OCI-LY7 (cell line): ENCODE measurements at regions not wholly inside any gene's neighbourhood (a gene's known extent, or its start where the extent isn't known, plus 50 kb on each side); places are given as distances from the start of the nearest gene placed in this dataset.
A peak's percentile ranks its signal among the peaks of the same experiment; 100 is the strongest.

ENCODE experiments used
- BruUV-seq: library from RNA; stranded (reverse); fragments of 400-500 nt; replicated peaks from 2 replicates; lab custom pipeline; 2021; lab: Mats Ljungman, UMichigan
- CTCF ChIA-PET: fragments of 300-600 bp; sonication (Branson Sonifier 250); formaldehyde crosslinking; loops from one replicate; lab custom pipeline; 2022; ENCODE audit warnings: antibody characterized with exemption; ENCODE audit not compliant: unreplicated experiment; lab: Charles Lee
- POLR2A ChIA-PET: fragments of 300-600 bp; sonication (Branson Sonifier 250); formaldehyde crosslinking; loops from one replicate; lab custom pipeline; 2022; ENCODE audit warnings: antibody characterized with exemption; lab: Charles Lee
- DNase-seq: peaks from one replicate; pipeline ENCODE4 v3.0.0-alpha.2; 2015; ENCODE audit warnings: low spot score
- H2AFZ ChIP-seq: fragments of 200-600 bp; sonication (generic), shearing (Covaris generic); 2 replicates; pipeline ENCODE4 v1.6.1; 2014; ENCODE audit warnings: mild to moderate bottlenecking, antibody characterized with exemption, low read length, moderate library complexity
- H3K27ac ChIP-seq: fragments of 200-600 bp; sonication (generic); 2 replicates; pipeline ENCODE4 v1.5.1; 2014; ENCODE audit warnings: mixed run types, low read depth, mild to moderate bottlenecking, moderate library complexity, low read length, inconsistent platforms; ENCODE audit not compliant: poor library complexity, severe bottlenecking
- H3K36me3 ChIP-seq: fragments of 200-600 bp; sonication (generic); 2 replicates; pipeline ENCODE4 v1.6.1; 2014; ENCODE audit warnings: mild to moderate bottlenecking, antibody characterized with exemption, low read length, moderate library complexity, mixed read lengths; ENCODE audit not compliant: insufficient read depth
- H3K4me1 ChIP-seq: fragments of 200-600 bp; sonication (generic); 2 replicates; pipeline ENCODE4 v1.5.1; 2014; ENCODE audit warnings: mild to moderate bottlenecking, low read length; ENCODE audit not compliant: insufficient read depth, poor library complexity, severe bottlenecking
- H3K4me2 ChIP-seq: fragments of 200-600 bp; sonication (generic); 2 replicates; pipeline ENCODE4 v1.6.1; 2014; ENCODE audit warnings: mild to moderate bottlenecking, low read length
- H3K4me3 ChIP-seq: fragments of 200-600 bp; sonication (generic); 2 replicates; pipeline ENCODE4 v1.5.1; 2014; ENCODE audit warnings: mild to moderate bottlenecking, low read depth, low read length; ENCODE audit not compliant: poor library complexity, severe bottlenecking
- H3K79me2 ChIP-seq: fragments of 200-600 bp; sonication (generic); 2 replicates; pipeline ENCODE4 v1.6.1; 2016; ENCODE audit warnings: low read depth, mild to moderate bottlenecking, low read length, moderate library complexity, mixed read lengths; ENCODE audit not compliant: insufficient read depth
- H3K9me2 ChIP-seq: fragments of 200-600 bp; sonication (generic); 2 replicates; pipeline ENCODE4 v1.6.1; 2016; ENCODE audit warnings: mild to moderate bottlenecking, low read length, mixed read lengths; ENCODE audit not compliant: insufficient read depth
- H3K9me3 ChIP-seq: fragments of 200-600 bp; sonication (generic); 2 replicates; pipeline ENCODE4 v1.6.1; 2014; ENCODE audit warnings: mild to moderate bottlenecking, mixed run types, low read length, mixed read lengths
- H4K20me1 ChIP-seq: fragments of 200-600 bp; sonication (generic); 2 replicates; pipeline ENCODE4 v1.6.1; 2014; ENCODE audit warnings: mild to moderate bottlenecking, antibody characterized with exemption, low read length, moderate library complexity, mixed read lengths; ENCODE audit not compliant: insufficient read depth
- EZH2phosphoT487 ChIP-seq: fragments of 200-600 bp; sonication (generic); IDR thresholded peaks from 2 replicates; pipeline ENCODE4 v1.6.1; 2018; ENCODE audit warnings: low read depth, borderline replicate concordance, mild to moderate bottlenecking, mixed run types, antibody characterized with exemption, low read length, moderate library complexity, mixed read lengths
- intact Hi-C: fragments of 100-400 bp; cut with micrococcal nuclease; formaldehyde crosslinking; loops from one replicate; pipeline ENCODE4 v1.10.0; 2022; ENCODE audit not compliant: unreplicated experiment
- TF ChIP-seq, protein P1 (sequence below): fragments of 200-600 bp; sonication (generic); conservative IDR thresholded peaks from 2 replicates; pipeline ENCODE4 v1.5.1; 2014; ENCODE audit warnings: mild to moderate bottlenecking, antibody characterized with exemption, low read length, moderate library complexity, mixed read lengths

DNA sequence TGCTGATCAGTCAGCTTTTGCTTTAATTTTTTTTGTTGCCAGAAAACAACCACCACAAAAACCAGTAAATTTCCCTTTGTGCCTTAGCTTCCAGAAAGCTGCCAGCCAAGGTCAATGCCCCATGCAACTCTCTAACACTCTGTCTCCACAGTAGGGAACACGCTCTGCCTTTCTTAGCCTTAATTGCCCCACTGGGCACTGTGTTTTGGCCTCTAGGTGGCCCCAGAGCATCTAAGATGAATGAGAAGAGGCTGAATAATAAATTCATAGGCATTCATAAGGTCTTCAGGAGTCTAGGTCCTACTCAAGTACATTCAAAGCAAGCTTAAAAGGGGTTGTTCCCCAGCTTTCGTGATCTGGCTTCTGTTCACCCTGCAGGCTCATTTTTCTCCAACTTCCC is 57.7 kb upstream of the PASD1 start:
- H3K36me3 ChIP-seq, result no peaks in the 10 kb centered on the region
- intact Hi-C loops, result no loop called here
- H3K79me2 ChIP-seq, result no peaks in the 10 kb centered on the region
- H2AFZ ChIP-seq, result no peak overlapping the region
- no peak overlapping the region for H3K27ac ChIP-seq
- DNase-seq, result peak; percentile 9
- ChIA-PET CTCF (no interaction called here), POLR2A (interaction anchor here (0.6 kb wide), 1 partner anchor 176 kb away, joined by 3 read pairs; no protein-coding TSS in a partner anchor)
- TF ChIP-seq, protein P1, sequence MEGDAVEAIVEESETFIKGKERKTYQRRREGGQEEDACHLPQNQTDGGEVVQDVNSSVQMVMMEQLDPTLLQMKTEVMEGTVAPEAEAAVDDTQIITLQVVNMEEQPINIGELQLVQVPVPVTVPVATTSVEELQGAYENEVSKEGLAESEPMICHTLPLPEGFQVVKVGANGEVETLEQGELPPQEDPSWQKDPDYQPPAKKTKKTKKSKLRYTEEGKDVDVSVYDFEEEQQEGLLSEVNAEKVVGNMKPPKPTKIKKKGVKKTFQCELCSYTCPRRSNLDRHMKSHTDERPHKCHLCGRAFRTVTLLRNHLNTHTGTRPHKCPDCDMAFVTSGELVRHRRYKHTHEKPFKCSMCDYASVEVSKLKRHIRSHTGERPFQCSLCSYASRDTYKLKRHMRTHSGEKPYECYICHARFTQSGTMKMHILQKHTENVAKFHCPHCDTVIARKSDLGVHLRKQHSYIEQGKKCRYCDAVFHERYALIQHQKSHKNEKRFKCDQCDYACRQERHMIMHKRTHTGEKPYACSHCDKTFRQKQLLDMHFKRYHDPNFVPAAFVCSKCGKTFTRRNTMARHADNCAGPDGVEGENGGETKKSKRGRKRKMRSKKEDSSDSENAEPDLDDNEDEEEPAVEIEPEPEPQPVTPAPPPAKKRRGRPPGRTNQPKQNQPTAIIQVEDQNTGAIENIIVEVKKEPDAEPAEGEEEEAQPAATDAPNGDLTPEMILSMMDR, result peak; percentile 63
- no peak for TF ChIP-seq EZH2phosphoT487
- BruUV-seq, result no TSS peak
- no peaks in the 10 kb centered on the region for H3K9me2 ChIP-seq
- H3K4me2 ChIP-seq, result no peak overlapping the region
- H3K4me1 ChIP-seq, result no peaks in the 10 kb centered on the region
- H3K9me3 ChIP-seq, result no peaks in the 10 kb centered on the region
- no peaks in the 10 kb centered on the region for H4K20me1 ChIP-seq
- no peak overlapping the region for H3K4me3 ChIP-seq

DNA sequence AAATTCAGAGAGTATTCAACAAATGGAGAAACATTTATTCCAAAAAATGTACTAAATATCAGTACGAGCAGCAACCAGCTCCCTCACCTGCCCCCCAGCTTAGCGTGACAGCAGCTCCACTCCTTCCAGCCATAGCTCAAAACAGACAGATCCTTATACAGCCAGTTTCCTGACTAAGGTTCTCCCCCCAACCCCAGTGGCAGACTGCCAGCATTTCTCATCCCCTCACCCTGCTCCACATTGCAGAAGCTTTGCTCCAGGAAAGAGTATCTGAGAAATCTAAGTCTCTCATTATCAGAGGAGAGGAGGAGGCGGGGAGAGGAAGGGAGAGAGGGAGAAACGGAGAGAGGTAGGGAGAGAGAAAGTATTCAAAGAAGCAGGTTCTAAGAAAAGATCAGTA is 53.3 kb upstream of the PASD1 start:
- POLR2A ChIA-PET, result no interaction called here
- Histone ChIP-seq H3K9me2 (no peaks in the 10 kb centered on the region), H3K4me2 (no peak overlapping the region), H3K9me3 (no peaks in the 10 kb centered on the region), H3K4me3 (no peak overlapping the region), H2AFZ (no peak overlapping the region), H4K20me1 (no peaks in the 10 kb centered on the region), H3K79me2 (no peaks in the 10 kb centered on the region), H3K27ac (no peak overlapping the region), H3K4me1 (no peaks in the 10 kb centered on the region), H3K36me3 (no peaks in the 10 kb centered on the region)
- no TSS peak for BruUV-seq
- DNase-seq, result no peak
- intact Hi-C loops, result no loop called here
- CTCF ChIA-PET, result no interaction called here
- TF ChIP-seq, protein P1, result no peak
- TF ChIP-seq EZH2phosphoT487, result no peak

DNA sequence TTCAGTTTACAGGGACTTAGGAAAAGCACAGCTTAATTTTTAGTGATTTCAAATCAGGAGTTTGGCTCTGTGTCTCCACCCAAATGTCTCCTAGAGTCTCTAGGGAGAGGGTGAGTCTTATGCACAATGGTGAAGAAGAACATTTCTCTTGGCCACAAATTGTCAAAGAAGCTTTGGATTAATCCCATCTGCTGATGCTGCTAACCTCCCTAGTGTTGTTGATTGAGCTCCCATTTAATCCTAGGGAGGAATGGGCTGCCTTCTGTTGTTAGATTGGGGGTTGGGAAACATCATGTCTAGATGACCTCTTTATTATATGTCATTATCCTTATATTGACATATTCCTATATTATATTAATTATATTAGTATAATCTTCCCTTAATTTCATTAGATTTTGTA is 50.0 kb upstream of the PASD1 start:
- H3K4me2 ChIP-seq, result no peak overlapping the region
- no peak for DNase-seq
- BruUV-seq, result no TSS peak
- no peak overlapping the region for H2AFZ ChIP-seq
- no peak overlapping the region for H3K27ac ChIP-seq
- intact Hi-C loops, result no loop called here
- POLR2A ChIA-PET, result interaction anchor here (0.6 kb wide), 2 partner anchors 9 to 379 kb away, joined by 3 read pairs; no protein-coding TSS in a partner anchor
- H3K4me1 ChIP-seq, result no peaks in the 10 kb centered on the region
- no peaks in the 10 kb centered on the region for H3K79me2 ChIP-seq
- no peak overlapping the region for H3K4me3 ChIP-seq
- no peaks in the 10 kb centered on the region for H3K9me2 ChIP-seq
- H4K20me1 ChIP-seq, result no peaks in the 10 kb centered on the region
- no peaks in the 10 kb centered on the region for H3K9me3 ChIP-seq
- no peaks in the 10 kb centered on the region for H3K36me3 ChIP-seq
- no peak for TF ChIP-seq EZH2phosphoT487
- TF ChIP-seq, protein P1, result no peak
- CTCF ChIA-PET, result no interaction called here
